ENCODE measurements at regions not wholly inside any gene's neighbourhood (a gene's known extent, or its start where the extent isn't known, plus 50 kb on each side); places are given as distances from the start of the nearest gene placed in this dataset.

DNA sequence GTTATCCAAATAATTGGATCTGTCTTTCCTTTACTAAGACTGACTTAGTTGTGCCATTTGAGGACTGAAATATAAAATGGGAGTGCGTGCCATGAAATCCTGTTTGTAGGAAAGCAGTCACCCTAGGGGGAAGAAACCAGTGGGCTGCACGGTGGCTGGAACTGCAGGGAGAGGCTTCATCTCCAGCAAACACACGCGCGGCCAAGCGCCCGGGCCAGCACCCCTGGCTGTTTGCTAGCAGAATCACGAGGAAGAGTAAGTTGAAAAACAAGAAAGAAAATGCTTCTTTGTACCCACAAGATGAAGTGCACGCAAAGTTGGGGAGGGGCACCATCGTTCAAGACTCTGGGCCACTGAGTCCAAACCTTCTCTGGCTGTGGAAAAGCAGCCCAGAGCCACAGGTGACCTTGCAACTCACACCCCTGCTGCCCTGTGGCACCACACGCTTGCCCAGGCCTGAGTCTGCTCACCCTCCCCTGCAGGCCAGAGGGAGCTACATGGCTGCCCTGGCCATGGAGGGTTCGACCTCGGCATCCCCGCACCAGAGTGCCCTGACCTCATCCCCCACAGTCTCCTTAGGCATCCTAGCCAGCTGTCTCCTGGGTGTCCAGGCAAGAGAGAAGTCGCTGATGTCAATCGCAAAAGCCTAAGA, 55.2 kb downstream of the IRX2 start:
- no peak for DNase-seq (ENCODE audit: low spot score)

DNA sequence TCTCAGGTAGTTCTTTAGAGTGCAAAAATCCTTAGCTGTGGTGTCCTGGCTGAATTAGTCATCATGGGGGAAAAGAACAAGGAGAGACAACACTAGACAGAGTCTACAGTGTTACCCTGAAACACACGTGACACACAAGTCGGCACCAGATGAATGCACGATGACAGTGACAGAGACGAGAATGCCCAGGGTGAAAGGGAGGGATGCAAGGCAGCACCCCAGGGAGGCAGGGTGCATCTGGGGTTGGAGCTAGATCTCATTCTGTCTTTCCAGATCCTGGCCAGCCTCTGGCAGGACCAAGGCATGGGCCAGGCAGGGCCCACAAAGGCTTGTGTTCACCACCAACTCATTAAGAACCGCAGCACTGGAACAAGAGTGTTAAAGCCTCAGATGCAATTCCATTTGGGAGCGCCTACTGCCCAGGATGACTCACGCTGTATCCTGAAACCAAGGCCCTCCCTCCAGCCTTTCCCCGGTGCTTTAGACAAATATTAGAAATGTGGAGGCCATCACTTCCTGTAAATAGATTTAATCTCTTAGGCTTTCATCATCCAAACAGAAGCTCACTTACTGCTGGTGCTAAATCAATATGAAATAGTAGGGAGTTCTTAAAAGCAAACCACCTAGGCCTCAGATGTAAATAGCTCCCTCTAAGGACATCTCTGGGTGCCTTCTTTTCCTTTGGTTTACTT, 56.1 kb downstream of the IRX2 start:
- DNase-seq (ENCODE audit: low spot score) = no peak

DNA sequence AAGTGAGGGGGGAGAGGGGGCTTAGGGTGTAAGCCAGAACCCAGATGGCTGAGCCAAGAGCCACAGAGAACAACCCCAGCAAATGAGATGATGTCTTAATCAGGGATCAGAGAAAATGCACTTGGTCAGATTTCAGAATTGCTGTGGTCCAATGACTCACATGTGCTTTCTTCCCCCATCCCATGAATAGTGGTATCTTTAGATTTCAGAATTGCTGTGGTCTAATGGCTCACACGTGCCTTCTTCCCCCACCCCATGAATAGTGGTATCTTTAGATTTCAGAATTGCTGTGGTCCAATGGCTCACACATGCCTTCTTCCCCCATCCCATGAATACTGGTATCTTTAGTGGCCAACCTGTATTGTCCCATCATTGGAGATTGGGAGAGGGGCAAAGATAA, 59.9 kb downstream of the IRX2 start:
- DNase-seq (ENCODE audit: low spot score) = no peak

DNA sequence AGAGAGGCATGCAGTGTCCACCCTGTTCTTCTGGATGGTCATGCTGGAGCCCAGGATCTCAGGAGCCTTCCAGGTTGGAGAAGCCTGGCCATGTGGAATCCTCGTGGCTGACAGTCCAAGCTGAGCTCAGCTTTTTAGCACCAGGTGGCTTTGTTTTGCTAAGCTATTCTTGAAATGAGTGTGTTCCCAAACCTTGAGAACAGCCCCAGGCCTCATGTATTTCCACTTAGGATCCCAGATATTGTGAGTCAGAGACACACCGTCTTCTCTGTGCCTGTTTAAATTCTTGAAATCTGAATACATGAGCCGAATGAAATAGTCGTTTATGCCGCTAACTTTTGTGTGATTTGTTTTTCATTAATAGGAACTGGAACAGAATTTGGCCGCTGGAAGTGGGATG, 61.2 kb downstream of the IRX2 start:
- no peak for DNase-seq (ENCODE audit: low spot score)

DNA sequence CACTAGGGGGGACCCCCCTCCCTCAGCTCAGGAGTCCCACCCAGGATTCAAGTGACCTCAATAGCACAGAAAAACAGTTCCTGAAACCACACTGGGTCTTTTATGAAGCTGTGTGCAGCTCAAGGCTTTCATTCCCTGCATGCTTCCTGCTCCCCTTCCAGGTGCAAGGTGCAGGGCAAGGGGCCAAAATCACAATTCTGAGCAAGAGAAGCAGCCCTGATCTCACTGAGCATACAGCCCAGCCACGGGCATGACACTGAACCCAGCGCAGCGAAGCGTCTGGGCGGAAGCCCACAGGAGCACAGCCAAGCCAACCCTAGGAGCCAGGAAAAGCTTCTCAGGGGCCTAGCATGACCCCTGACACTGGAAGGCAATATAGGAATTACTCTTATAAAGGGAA, 62.9 kb downstream of the IRX2 start:
- DNase-seq (ENCODE audit: low spot score) = no peak

DNA sequence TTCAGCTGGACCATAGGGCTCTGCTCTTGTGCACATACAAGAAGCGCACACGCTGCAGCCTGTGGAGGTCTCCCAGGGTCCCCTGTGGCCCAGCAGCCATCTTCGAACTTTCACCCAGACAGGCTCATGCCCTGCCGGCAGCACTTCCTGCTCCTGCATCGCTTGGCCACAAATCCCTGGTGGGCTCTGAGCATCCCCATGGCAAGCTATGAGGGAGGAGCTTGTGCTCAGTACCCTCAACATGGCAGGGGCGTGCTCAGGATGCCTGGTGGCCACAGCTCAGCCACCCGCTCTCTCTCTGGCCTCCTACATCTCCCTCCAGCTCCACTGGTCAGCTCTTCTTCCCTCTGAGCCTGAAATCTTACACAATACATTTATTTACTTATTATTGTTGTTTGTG, 63.7 kb downstream of the IRX2 start:
- DNase-seq (ENCODE audit: low spot score) = no peak

DNA sequence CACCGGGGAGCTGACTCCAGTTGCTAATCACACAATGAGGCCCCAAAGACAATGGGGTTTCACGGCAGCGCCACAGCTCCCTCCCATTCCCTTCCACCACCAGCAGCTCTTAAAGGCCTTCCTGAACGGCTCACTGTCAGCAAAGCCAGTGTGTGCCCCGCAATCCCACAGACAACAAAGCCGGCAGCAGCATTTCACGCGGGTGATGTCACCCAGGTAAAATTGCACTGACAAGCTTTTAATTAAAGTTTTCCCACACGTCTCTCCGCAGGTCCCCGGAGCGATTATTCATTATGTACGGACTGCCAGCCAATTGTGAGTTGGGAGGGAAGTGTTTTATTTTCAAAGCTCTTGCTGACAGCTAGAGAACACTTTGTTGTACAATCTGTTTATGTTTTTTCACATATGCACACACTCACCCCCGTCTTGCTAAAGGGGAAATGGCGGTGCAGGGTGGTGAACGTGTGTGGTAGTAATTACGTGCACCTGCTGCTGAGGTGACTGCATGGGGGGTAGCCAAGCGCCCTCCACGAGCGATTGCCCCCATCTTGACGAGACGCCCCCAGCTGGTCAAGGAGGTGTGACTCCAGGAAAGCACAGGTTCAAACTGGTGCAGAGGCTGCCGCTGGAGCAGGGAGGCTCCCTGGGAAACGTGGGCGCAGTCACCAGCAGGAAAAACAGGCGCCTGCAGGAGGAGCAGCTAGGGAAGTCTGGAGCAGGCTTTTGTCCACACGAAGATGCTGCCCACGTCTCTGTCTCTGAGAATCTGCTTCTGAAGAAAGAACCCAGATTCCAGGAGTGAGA, 65.0 kb downstream of the IRX2 start:
- DNase-seq (ENCODE audit: low spot score) = no peak

DNA sequence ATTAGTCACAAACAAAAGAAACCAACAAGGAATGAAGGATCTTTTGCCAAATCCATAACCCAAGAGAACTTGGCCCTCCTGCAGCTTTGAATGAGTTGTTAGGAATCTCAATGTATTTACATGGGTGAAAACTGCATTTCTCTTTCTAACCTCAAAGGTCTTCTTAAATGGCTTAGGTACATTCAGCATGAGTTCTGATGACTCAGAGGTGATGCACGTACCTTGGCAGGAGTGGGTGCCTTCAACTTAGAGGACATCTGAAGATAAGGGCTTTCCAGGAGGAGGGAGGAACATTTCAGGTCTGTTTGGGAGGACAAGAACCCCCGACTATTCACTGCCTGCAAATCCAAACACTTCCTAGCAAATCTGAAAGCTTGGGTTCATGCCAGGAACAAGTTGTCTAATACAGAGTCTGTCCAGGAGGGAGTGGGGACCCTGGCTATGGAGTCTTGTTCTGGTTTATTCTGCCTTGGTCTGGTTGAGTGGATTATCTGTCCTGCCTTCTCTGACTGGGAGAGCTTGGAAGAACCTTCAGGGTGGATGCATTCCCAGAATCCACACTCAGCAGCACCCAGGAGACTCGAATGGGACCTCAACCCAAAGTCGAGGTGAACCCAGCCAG, 65.7 kb downstream of the IRX2 start:
- DNase-seq (ENCODE audit: low spot score) = no peak

DNA sequence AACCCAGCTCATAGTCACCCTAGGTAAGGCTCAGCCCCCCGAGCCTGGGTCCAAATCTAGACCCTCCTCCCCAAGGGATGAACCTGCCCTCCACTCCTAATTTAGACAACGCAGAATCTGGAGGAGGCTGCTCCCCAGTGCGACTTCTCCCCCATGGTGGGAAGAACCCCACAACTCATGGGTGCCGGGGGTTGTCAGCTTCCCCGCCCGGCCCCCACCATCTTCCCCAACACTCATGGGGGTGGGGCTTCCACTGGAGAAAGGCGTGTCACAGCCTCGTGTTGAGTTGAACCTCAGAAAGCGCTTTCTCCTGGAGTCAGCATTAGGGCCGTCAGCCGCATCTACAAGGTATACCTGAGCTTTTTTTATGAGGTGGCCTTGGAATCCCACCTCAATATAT, 66.9 kb downstream of the IRX2 start:
- no peak for DNase-seq (ENCODE audit: low spot score)

DNA sequence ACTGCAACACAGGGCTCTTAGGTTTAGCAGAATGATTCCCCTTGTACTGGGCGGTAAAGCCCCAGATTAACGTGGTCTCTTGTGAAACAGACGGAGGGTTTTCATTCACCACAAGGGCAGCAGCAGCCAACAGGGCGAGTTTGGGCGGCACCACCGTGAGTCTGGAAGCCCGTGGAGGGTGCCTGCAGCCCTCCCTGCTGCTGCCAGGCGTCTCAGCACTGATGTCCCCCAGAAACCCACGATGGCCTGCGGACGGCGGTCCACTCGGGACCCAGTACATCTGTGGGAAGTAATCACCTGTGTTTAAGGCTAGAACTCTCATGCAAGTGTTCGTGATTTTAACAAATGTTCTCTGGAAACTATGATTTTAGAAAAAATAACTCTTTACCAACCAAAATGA, 67.8 kb downstream of the IRX2 start:
- no peak for DNase-seq (ENCODE audit: low spot score)

DNA sequence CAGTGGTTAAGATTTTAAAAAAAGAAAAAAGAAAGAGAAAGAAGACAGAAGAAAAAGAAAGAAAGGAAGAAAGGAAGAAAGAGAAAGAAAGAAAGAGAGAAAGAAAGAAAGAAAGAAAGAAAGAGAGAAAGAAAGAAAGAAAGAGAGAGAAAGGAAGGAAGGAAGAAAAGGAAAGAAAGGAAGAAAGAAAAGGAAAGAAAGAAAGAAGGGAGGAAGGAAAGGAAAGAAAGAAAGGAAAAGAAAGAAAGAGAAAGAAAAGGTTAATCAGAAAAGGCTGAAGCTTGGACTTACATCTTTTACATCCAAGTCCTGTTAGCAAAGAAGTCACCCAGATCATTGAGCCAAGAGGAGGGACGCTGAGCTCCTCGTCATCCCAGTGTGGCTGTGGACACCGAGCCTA, 70.0 kb downstream of the IRX2 start:
- DNase-seq (ENCODE audit: low spot score) = no peak

DNA sequence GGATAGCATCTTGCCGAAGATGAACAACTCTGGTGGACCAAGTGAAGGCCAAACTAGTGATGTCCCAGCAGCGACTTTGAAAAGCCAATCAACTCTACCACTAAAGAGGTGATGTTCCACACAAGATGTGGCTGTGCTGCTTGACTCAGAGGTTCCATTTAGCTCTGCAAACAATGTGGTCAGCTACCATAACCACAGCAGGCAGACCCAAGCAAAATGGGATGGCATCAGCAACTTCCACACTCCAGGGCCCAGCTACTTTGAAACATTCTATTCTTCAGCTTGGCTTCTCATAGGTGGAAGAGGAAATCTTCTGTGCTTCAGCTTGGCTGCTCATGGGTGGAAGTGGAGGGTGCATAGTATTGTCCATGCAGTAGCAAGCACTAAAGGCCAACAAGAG, 70.5 kb downstream of the IRX2 start:
- no peak for DNase-seq (ENCODE audit: low spot score)

DNA sequence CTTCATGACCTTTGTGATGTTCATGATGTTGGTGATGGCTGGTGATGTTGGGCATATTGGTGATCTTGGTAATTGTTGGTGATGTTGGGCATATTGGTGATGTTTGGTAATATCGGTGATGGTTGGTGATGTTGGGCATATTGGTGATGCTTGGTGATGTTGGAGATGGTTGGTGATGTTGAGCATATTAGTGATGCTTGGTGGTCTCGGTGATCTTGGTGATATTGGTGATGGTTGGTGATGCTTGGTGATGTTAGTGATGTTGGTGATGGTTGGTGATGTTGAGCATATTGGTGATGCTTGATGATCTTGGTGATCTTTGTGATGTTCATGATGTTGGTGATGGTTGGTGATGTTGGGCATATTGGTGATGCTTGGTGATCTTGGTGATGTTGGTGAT, 73.8 kb downstream of the IRX2 start:
- no peak for DNase-seq (ENCODE audit: low spot score)

DNA sequence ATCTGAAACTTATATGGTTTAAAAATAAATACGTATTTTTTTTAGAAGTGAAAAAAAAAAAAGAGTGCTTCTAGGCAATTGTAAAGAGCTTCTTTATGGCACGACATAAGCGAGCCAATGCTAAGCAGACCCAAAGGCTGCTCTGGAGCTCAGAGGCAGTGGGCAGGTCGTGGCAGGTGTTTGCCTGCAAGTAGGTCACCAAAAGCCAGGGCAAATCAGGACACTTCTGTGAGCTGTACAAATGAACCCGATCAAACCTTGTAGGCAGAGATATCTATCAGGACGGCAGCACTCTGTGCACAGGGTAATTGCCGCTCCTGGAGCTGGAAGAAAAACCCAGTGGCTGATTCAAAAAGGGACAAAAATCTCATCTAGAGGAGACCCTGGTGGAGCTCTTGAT, 75.9 kb downstream of the IRX2 start:
- no peak for DNase-seq (ENCODE audit: low spot score)

DNA sequence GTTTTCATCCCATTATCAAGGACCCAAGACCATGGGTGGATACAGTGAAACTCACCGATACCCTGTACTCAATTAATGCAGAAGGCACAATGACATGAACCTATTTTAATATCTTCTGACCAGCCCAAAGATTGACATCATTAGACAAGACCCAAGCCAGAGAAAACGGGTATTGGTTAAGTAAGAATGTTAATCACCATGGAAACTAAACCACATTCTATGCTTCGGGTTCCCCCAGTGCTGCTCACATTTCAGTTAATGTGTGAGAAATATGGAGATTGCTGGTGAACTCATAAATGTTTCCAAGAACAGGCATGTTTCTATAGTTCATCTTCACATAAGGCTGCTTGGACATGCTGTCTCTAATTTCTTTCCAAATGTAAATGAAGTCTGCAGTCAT, 77.0 kb downstream of the IRX2 start:
- DNase-seq (ENCODE audit: low spot score) = no peak

DNA sequence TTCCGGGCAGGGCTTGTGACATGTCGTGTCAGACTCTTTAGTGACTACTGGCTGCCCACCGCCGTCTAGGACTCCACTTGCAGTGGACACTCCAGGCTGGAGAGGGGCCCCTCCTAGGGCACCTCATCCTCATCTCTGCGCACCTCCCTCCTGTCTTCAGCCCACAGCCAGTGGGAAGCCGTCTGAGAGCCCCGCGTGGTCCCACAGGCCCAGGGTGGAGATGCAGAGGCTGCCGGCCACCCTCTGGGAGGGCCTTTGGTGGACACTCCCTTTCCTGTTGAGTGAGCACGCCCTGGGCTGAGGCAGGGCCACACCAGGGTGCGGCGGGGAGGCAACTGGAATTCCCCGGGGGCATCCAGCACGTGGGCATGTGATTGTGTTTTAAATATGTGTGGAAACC, 80.5 kb downstream of the IRX2 start:
- DNase-seq (ENCODE audit: low spot score) = no peak

DNA sequence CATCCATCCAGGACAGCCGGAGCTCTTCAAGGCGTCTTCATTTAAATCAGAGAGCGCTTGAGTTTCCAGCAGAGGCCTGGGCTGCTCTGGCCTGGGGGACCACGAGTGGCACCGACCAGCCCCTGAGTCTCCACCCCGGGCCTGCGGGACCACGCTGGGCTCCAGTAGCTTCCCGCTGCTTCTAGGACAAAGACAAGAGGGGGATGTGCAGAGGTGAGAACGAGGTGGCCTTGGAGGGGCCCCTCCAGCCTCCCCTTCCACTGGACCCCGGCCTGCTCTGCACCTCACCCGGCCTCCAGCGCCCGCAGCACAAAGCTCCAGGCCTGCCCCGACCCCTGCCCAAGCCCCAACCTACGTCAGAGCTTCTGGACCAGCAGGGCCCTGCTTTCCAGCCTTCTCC, 81.6 kb downstream of the IRX2 start:
- no peak for DNase-seq (ENCODE audit: low spot score)

DNA sequence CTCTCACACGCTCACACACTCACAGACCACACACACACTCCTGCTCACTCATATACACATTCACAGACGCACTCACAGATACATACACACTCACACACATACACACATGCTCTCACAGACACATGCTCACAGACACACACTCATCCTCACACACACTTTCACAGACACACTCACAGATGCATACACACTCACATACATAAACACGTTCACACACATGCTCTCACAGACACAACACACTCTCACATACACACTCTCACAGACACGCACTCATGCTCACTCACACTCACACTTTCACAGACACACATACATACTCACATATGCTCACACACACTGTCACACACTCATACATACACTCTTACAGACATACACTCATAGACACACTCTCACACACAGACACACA, 82.2 kb downstream of the IRX2 start:
- no peak for DNase-seq (ENCODE audit: low spot score)

DNA sequence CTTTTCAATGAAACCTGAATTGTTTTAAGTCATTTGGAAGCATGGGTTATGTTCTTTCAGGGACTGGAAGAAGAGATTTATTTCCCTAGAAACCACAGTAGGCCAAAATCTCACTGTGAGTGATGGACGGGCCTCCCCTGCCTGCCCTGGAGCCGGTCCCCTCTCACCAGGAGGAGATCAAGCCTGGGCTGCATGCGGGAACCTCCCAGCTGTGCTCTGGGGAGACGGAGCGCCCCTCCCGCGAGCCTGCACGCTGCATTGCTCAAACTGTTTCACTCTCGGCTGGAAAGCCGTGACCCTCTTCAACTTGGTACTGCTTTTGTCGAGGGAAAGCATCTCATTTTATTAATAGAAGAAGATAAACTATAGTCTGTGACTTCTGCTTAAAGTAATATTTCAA, 85.4 kb downstream of the IRX2 start:
- no peak for DNase-seq (ENCODE audit: low spot score)

DNA sequence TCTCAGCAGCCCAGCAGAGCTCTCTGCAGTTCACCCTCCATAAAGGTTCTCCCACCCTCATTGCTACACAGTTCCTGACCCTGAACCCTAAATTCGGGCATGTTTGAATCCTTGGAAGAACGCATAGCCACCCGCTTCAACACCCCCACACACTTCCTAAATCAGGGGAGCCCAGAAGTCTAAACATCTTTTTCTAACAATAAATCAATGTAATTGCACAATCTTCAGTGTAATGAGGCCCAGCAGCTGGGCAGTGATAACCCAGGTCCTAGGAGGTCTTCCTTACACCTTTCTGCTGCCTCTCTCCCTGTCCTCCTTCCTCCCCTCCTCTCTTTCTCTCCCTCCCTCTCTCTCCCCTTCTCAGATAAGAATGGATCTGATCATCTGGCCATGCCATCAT, 88.0 kb downstream of the IRX2 start:
- DNase-seq (ENCODE audit: low spot score) = no peak

DNA sequence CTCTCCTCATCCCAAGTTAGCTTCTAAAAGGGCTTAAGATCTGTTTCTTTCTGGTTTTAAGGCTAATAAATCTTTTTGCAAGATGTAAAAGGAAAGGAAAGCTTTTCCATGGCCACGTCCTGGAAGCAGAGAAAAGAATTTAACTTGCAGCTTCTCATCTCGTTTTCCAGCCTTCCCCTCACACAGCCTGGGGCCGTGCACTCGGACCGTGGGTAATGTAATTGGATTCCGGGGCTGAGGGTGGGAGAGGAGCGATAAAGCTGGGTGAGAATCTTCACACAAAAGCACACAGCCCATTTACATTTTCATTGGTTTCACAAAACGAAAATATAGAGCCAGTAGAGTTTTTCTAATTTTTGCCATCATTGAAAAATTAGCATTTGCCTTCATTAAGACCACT, 91.2 kb downstream of the IRX2 start:
- DNase-seq (ENCODE audit: low spot score) = no peak

DNA sequence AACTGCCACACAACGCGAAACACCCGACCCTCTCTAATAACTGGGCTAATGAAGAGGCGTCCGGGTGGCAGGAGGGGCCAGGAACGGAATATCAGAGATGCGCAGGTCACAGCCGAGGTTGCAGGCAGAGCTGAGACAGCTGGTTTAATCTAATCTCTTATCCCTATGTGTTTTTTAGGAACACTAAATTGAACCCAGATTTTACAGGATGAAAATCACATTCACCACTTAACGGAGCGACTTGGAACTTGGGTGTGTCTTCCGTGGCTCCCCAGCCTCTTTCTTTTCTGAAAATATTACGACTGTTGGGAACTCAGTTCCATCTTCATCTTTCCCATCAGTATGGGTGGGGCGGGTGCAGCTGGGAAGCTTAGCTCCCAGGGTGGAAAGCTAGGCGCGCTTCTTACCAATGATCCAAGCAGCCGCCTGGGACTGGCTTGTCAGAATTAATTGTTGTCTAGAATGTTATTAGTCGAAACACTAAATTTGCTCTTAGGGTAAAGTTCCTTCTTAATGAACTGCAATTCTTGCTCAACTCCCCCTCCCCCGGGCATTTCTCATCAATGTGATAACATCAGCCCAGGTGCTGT, 92.5 kb downstream of the IRX2 start:
- DNase-seq (ENCODE audit: low spot score) = no peak

DNA sequence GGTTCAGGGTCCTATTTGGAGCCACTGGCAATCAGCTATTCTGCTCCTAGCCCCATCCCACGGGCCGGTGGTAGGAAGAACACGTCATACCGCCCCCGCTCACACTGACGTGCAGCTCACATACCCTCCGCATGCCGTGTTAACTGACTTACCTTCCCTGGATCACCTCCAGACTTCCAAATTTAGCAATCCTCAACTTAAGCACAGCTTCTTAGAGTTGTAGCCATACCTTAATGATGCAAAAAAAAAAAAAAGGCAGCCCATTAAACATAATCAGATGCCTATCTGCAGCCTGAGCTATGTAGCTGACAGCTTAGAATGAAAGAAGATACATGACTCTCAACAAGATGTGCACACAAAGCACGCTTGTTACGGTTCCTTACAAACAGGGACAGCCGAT, 93.0 kb downstream of the IRX2 start:
- DNase-seq (ENCODE audit: low spot score) = no peak

Data from hematopoietic multipotent progenitor cell treated with erythropoietin and hydrocortisone succinate and interleukin-3 and kit ligand, for 15 days (in vitro differentiated cells).